ENCODE measurements at regions not wholly inside any gene's neighbourhood (a gene's known extent, or its start where the extent isn't known, plus 50 kb on each side); places are given as distances from the start of the nearest gene placed in this dataset.

- DNase-seq = no peak
Observed at GRCh38 chr15:58273104-58273503, 134.9 kb downstream of the AQP9 start.

DNA sequence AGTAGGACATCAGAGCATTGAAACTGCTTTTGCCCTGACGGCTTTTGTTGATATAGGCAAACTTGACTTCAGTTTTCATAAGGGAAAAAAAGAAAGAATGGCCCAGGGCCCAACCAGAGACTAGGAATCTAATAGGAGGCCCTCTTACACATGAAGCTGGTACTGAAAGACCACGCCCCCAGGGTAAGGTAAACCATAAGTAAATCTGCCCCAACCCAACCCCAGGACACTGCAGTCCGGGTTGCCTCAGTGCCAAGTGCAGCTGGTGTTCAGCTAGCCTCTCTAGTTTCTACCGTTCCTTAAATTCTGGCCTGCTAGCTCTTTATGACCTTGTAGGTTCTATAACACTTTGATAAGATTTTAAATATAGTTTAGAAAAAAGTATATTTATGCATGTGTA is 136.7 kb downstream of the AQP9 start:
- DNase-seq = no peak

- no peak for DNase-seq
Observed at GRCh38 chr15:58275785-58276184, 137.6 kb downstream of the AQP9 start.

GRCh38 chr15:58276924-58277323 is 138.7 kb downstream of the AQP9 start:
- DNase-seq = no peak

- no peak for DNase-seq
Observed at GRCh38 chr15:58277333-58277732, 139.2 kb downstream of the AQP9 start.

- no peak for DNase-seq
Observed at GRCh38 chr15:58279106-58279505, 140.9 kb downstream of the AQP9 start.

DNA sequence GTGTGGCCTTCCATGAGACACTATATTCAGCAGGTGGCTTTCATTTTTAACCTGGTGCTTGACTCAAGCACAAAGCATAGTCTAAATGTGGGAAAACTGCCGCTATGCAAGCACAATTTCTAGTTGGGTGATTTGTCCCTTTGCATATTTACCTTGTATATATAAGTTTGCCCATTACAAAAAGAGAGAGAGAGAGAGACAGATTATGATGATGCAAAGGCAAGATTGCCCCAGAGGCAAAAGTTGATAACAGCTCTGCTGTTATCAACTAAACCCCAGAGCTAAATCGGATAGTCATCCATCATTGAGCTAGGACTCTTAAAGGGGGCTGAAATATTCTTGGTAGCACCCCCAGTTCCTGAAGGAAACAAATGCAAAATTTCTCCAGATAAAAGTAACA is 141.5 kb downstream of the AQP9 start:
- no peak for DNase-seq

DNA sequence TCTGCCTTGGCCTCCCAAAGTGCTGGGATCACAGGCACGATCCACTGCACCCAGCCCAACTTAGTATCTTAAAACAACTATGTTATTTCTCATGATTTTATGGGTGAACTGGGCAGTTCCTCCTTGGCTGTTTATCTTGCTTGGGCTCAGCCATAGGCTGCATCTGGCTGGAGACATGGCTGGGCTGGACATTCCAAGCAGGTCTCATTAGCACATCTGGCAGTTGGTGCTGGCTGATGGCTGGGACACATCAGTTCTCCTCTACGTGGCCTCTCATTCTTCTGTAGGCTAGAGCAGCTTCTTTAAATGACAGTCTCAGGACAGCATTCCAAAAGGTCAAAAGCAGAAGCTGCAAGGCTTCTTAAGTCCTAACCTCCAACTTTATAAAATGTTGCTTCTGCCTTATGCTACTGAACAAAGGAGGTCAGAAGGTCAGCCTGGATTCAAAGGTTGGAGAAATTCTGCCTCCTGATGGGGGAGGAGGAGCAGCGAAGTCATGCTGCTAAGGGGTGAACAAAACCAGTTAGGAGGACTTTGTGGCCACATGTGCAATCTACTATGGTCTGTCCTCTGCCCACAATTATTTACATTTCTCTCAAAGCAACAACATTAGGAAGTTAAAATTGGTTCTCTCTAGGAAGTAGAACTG is 144.0 kb downstream of the AQP9 start:
- no peak for DNase-seq

- DNase-seq = no peak
Observed at GRCh38 chr15:58283302-58283701, 145.1 kb downstream of the AQP9 start.

DNA sequence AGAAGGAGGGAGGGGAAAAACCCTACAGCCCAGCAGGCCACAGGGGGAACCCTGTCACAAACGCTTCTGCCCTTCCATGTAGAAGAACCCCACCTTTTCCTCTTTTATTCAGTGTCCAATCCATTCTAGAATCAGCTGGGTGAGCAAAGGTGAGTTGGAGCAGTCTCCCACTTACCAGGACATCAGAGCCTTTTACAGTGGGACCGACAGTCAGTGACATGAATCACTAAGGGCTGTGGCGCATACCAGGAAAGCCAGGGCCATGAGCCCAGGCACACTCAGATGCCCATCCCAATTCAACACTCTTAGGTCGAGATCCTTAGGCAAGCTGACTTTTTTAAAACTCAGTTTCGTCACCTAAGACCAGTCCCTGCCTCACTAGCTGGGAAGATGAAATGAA is 146.1 kb downstream of the AQP9 start:
- DNase-seq = no peak

DNA sequence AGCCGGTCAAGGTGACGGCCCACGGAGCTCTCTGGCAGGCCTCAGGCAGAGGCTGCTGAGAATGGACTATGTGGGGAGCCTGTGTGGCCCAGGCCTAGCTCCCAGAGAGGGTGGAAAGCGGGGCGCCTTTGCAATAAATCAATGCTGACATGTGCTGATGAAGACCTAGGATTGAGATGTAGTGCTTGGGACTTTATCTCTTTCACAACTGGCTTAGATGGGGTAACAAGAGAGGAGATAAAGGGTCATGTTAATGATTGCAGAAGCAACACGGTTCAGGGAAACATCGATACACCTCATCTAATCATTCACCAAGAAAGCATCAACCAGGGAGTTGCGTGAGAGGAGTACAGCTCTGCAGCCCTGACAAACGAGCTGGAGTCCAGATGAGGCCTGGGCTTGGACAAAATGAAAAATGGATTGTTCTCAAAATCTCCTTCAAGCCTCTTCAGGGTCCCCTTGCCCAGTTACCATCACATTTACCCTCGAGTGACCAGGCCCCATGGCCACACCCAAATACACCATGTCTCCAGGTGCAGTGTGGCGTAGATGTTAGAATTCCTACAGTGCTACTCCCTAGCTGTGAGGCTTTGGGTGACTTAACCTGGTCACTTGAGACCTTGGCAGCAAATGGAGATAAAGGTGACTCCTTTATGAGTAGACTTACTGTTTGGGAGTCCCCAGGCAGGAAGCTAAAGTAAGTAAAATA is 146.4 kb upstream of the LIPC start:
- DNase-seq = no peak

DNA sequence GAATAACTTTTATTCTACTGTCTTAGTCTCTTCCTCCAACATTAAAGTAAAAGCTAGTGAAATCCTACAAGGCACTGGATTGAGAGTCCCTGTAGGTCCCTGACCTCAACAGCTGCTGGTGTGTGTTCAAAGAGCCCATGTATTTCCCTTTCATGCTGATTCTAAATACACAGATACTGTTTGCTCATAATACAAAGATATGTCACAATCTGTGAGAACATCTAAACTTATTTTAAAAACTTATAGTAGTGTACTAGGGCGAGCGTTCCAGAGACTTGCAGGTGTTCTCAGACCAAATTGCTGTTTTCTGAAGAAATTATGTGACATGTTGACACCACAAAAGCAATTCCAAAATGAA is 145.9 kb upstream of the LIPC start:
- no peak for DNase-seq

- DNase-seq = no peak
Observed at GRCh38 chr15:58286523-58286922, 145.3 kb upstream of the LIPC start.

DNA sequence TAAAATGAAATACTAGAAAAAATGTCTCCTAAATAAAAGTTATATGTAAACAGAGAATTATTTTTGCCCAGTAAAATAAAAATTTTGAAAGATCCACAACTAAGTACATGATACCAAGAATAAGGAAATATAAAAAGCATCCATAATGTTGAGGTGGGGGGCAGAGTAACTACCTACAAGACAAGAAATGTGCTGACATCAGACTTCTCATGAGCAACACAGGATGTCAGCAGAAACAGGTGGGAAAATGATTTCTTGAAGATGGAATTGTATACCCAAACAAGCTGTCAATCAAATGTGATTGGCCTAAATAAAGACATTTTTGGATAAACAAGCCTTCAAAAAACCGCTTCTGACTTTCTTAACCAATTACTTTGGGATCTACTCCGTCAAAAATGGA is 143.9 kb upstream of the LIPC start:
- no peak for DNase-seq

GRCh38 chr15:58288592-58288991 is 143.2 kb upstream of the LIPC start:
- DNase-seq = no peak

DNA sequence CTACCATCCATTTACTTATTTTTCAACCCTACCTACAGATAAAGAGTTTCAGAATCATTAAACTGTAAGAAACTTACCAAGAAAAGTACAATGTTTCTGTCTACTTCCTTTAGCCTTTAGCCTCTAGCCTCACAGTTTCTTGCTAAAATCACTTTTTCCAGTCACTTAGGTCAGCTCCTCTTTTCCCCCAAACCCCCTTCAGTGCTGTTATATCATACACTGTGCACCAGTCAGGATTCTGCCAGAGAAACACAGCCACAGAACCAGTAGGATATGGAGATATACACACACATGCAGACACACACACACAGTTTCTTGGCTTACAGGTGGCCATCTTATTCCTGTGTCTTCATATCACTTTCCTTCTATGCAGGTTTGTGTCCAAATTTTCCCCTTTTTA is 139.9 kb upstream of the LIPC start:
- no peak for DNase-seq

DNA sequence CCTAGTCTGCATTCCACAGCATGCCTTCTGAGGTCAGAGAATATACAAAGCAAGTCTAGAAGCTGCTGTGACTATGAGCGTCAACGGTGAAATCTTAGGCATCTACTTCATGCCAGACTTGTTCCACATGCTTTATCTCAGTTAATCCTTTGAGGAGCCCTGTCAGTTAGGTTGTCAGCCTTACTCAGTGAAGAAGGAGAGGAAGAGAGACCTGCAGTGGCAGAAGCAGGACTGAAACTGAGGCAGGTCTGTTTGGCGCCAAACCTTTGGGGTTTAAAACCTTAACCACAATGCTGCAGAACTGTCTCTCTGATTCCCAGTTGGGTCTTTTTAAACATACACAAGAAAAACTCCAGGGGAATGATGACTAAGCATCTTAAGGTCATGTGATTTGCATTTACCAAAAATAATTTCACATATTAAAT is 139.0 kb upstream of the LIPC start:
- no peak for DNase-seq

- DNase-seq = peak; percentile 85
Observed at GRCh38 chr15:58293622-58294550, 137.9 kb upstream of the LIPC start.

- no peak for DNase-seq
Observed at GRCh38 chr15:58294681-58295254, 137.0 kb upstream of the LIPC start.

DNA sequence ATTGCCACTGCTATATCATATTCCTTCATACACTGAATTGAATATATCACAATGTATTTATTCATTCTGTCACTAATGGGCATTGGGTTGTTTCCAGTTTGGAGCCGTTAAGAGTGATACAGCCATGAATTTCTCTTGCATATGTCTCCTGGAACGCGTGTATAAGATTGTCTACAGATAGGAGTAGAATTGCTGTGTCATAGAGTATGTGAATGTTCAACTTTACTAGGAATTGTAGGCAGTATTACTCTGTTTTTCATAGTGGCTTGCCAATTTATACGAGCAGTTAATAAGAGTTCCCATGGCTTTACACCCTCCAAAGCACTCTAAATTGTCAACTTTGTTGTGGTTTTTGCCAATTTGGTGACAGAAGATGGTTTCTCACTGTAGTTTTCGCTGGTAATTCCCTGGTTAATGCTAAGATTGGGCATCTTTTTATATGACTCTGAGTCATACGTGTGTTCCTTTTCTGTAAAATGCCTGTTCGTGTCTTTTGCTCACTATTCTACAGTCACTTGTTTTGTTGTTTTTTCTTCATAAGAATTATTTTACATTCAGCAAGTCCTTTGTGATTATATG is 136.1 kb upstream of the LIPC start:
- no peak for DNase-seq

DNA sequence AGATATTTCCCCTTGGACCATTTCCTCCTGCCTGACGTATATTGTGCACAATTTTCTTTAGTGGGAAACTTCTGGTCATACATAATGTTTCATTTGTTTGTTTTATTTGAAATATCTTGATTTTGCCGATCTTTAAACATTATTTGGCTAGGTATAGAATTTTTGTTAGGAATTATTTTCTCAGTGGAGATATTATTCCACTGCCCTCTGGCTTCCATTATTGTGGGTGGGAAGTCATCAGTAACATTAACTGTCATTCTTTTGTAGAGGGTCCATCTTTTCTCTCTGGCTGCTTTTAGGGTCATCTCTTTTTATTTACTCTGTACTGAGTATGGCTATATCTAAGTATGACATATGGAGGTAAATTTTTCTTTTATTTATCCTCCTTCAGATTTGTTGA is 135.5 kb upstream of the LIPC start:
- no peak for DNase-seq

DNA sequence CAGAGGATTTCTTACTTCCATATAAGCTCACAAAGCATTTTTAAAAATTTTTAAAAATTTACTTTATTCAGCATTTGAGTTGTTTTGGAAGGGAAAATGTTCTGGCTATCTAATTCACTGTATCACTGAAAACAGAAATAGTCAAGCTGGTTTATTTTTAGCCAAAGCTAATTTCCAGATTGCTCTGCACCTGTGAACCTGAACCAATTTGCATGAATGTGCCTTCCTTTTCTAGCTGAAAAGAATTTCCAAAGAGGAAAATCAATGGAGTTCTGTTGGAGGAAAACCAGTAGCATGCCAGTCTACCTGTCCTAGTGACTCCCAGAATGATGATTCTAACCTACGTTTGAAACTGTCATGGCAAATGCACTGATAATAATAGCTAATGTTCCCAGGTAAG is 134.2 kb upstream of the LIPC start:
- DNase-seq = no peak
